IPS-18c (cell line): ENCODE measurements at regions not wholly inside any gene's neighbourhood (a gene's known extent, or its start where the extent isn't known, plus 50 kb on each side); places are given as distances from the start of the nearest gene placed in this dataset.

Experiments used
- H3K4me3 ChIP-seq: 2 replicates; pipeline ENCODE4 v1.7.0; 2013; ENCODE audit warnings: low read depth, mild to moderate bottlenecking, low read length, moderate library complexity; ENCODE audit not compliant: insufficient read depth
- H3K9me3 ChIP-seq: one replicate; pipeline ENCODE4 v1.6.1; 2013; ENCODE audit warnings: mild to moderate bottlenecking, low read length, moderate library complexity; ENCODE audit not compliant: control insufficient read depth, insufficient read depth

GRCh38 chr3:194761384-194761783, 75.7 kb downstream of the FAM43A start:
- Histone ChIP-seq H3K4me3 (no peak overlapping the region), H3K9me3 (no peaks in the 10 kb centered on the region)

- no peaks in the 10 kb centered on the region for H3K9me3 ChIP-seq
- H3K4me3 ChIP-seq: no peak overlapping the region
These were observed 81.2 kb downstream of the FAM43A start for GRCh38 chr3:194766845-194767244.

- H3K4me3 ChIP-seq: no peak overlapping the region
- H3K9me3 ChIP-seq: no peaks in the 10 kb centered on the region
These were observed 81.9 kb downstream of the FAM43A start for GRCh38 chr3:194767446-194768207.

DNA sequence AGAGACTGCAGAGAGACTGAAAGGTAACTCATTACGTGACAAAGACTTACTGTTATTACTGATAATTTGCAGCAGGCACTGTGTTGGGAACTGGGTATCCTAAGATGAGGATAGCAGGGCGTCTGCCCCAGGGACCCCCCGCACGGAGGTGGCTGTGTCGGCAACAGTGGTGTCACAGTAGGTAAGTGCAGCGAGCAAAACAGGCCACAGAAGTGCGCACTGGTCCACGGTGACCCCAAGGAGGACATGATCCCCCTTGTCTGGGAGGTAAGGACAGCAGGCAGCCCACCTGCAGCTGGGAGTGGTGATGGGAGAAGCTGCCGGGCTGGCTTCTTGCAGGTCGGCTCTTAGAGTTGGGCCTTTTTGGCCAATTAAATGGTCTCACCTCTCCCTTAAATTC, 82.9 kb downstream of the FAM43A start:
- Histone ChIP-seq H3K9me3 (no peaks in the 10 kb centered on the region), H3K4me3 (peak overlapping the region; percentile 20; the same call in 1 of the 2 replicates)

- H3K9me3 ChIP-seq: no peaks in the 10 kb centered on the region
- peak overlapping the region; percentile 38; the same call in 1 of the 2 replicates for H3K4me3 ChIP-seq
These were observed 83.4 kb downstream of the FAM43A start for GRCh38 chr3:194769020-194769643.

DNA sequence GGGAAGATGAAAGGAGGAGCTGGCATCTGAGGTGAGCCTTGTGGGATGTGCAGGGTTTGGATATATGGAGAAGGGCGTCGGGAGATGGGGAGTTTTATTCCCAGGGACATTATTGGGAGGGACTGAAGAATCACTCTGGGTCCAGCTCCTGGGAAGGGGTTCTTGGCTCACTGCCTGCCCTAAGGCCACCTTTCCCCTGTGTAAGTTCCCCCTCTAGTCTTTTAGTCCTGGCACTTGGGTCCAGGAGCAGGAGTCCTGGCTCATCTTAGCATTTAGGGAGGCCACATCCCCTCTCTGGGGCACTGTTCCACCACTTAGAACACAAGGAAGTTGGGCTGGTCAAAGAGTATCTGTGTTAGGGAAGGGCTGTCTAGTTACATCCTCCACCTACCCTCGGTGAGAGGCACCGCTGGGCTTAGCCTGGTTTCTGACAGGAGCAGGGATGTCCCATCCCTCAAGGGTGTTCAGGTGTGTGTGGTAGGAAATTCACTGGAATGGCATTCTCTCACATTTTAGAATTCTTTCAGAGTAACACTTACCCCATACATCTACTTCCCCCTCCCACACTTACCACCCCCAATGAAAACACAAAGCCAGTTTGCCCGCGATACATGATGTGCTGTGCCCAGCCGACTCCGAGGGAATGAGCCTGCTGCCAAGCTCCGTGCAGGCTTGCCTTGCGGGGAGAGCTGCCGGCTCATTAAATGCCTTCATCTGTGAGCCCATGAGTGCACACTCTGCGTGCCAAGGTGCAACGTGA, 86.7 kb downstream of the FAM43A start:
- H3K4me3 ChIP-seq: no peak overlapping the region
- H3K9me3 ChIP-seq: no peaks in the 10 kb centered on the region

- H3K4me3 ChIP-seq: no peak overlapping the region; the same call in 1 of the 2 replicates
- no peaks in the 10 kb centered on the region for H3K9me3 ChIP-seq
These were observed 87.5 kb downstream of the FAM43A start for GRCh38 chr3:194773216-194773615.

DNA sequence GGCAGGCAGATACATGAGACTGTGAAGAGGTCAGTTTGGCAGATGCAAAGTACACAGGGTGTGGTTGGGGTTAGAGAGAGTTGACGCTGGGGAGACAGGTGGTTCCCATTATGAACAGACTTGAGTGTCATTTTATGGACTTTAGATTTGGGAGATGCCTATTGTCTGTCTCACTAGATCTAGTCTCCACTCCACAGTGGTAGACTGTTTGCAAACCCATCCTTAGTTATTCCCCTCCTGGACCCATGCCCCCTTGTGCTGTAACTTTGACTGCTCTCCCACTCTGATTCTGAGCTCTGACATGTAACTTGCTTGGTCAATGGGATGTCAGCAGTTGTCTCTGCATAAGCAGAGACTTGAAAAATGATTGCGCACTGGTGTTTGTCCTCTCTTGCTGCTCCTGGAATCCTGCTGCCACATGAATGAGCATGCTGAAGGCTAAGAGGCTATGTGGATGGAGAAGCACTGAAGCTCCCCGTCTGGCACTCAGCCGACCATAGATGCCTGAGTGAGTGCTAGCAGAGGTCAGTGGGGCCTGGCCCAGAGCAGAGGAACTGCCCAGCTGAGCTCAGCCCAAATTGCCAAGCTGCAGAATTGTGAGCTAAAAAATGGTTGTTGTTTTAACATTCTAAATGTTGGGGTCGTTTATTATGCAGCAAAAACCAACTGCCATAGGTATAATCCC, 88.2 kb downstream of the FAM43A start:
- H3K4me3 ChIP-seq: no peak overlapping the region
- H3K9me3 ChIP-seq: no peaks in the 10 kb centered on the region

DNA sequence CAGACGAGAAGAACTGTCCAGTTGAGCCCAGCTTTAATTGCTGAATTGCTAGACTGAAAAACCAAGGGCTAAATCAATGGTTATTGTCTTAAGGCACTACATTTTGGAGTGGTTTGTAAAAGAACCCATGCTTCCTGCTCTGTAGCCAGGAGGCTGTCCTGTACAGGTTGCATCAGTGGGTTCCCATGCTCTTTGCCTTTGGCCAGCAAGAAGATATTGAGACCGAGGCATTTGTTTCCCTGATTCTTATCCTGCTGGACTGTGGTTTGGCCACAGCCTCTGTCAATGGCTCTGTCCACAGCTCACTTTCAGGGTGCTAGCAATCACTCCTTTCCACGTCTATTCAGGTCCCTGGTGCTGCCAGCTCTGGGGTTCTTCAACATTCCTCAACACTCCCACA, 89.6 kb downstream of the FAM43A start:
- no peak overlapping the region for H3K4me3 ChIP-seq

GRCh38 chr3:194775731-194776130, 90.0 kb downstream of the FAM43A start:
- Histone ChIP-seq H3K9me3 (no peaks in the 10 kb centered on the region), H3K4me3 (no peak overlapping the region)

More for the DNA sequence above, 89.6 kb downstream of the FAM43A start:
- H3K9me3 ChIP-seq: no peaks in the 10 kb centered on the region

GRCh38 chr3:194777729-194778128, 92.0 kb downstream of the FAM43A start:
- Histone ChIP-seq H3K4me3 (no peak overlapping the region), H3K9me3 (no peaks in the 10 kb centered on the region)

DNA sequence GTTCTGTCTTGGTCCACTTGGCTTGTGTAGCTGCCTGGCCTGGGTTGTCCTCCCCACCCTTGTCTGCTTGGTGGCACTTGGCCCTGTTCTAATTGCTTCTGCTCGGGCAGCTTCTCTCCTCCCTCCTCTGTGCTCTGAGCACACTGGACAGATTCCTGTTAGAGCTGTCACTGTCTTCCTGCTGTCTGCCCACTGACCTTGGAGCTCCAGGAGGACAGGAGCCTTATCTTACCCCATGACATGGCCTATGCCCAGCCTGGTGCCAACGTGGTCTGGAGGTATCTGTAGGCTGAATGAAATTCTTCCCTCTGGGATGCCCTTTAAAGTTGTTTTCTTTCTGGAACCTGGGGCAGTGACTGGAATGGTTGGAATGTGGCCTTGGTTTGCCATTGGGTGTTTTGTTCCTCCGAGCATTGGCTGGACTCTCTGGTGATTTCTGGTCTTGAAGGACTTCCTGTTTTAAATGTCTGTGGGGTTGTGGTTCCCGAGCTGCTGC, 94.1 kb downstream of the FAM43A start:
- no peak overlapping the region for H3K4me3 ChIP-seq
- H3K9me3 ChIP-seq: no peaks in the 10 kb centered on the region

DNA sequence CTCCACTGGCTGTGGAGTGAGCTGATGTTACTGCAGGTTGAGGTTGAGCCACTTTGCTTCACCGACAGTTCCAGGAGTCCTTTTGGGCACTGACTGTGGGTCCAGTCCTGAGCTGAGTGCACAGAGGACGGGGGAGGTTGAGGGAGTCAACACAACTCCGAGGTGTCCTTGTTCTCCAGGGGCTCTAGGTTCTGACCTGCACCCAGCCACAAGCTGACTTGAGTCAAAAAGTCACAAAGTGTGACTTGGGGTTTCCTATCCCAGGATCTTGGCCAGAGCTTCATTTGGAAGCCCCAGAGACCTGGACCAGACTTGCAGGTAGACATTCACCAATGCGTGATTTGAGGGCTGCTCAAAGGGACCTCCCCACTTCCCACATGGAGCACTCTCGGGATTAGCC, 95.0 kb downstream of the FAM43A start:
- H3K9me3 ChIP-seq: no peaks in the 10 kb centered on the region
- H3K4me3 ChIP-seq: no peak overlapping the region

- H3K4me3 ChIP-seq: no peak overlapping the region
- no peaks in the 10 kb centered on the region for H3K9me3 ChIP-seq
These were observed 95.9 kb downstream of the FAM43A start for GRCh38 chr3:194781617-194782016.

- Histone ChIP-seq H3K4me3 (no peak overlapping the region), H3K9me3 (no peaks in the 10 kb centered on the region)
These were observed 97.2 kb downstream of the FAM43A start for GRCh38 chr3:194782698-194783404.

DNA sequence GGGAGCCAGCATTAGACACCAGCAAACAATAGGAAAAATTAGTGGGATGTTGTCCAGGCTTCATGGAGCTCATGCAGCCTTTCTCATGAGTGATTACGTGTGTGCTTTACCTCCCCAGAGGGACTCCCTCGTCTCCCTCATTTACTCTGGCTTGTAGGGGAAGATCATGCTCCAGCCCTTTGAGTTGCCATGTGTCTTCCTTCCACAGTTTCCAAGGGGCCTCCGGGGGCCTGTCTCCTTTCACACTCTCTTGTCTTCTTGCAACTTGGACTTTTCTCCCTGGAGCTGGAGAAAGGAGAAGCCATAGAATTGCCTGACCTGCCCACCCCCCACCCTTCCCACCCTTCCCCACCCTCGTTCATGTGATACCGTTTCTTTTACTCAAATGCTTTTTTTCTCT, 98.7 kb downstream of the FAM43A start:
- H3K9me3 ChIP-seq: no peaks in the 10 kb centered on the region
- no peak overlapping the region for H3K4me3 ChIP-seq

GRCh38 chr3:194785315-194785714, 99.6 kb downstream of the FAM43A start:
- H3K9me3 ChIP-seq: no peaks in the 10 kb centered on the region

More at GRCh38 chr3:194785315-194785714, 99.6 kb downstream of the FAM43A start:
- H3K4me3 ChIP-seq: no peak overlapping the region
